ENCODE measurements at regions not wholly inside any gene's neighbourhood (a gene's known extent, or its start where the extent isn't known, plus 50 kb on each side); places are given as distances from the start of the nearest gene placed in this dataset.

GRCh38 chr2:7653617-7654016, 736.4 kb downstream of the RNF144A start:
- Histone ChIP-seq H3K79me2 (ENCODE audit: insufficient read depth, low read length) (no peaks in the 10 kb centered on the region), H3K56ac (ENCODE audit: insufficient read length, low read depth, low read length) (no peak overlapping the region), H3K4ac (ENCODE audit: low read depth, low read length) (no peak overlapping the region), H3K79me1 (ENCODE audit: insufficient read depth, low read depth, low read length, poor library complexity, severe bottlenecking) (no peaks in the 10 kb centered on the region), H4K5ac (ENCODE audit: insufficient read length, low read depth, low read length) (no peak overlapping the region), H4K91ac (ENCODE audit: insufficient read length, low read depth, low read length) (no peak overlapping the region), H3K9me3 (ENCODE audit: control insufficient read depth, low read depth, low read length) (no peaks in the 10 kb centered on the region), H2BK5ac (ENCODE audit: insufficient read length, low read length) (no peak overlapping the region), H2AFZ (ENCODE audit: low read length) (no peak overlapping the region), H3K23me2 (ENCODE audit: insufficient read length, low read depth, low read length, poor library complexity, severe bottlenecking) (no peaks in the 10 kb centered on the region), H4K20me1 (ENCODE audit: control insufficient read depth, insufficient read depth, insufficient read length) (no peaks in the 10 kb centered on the region), H2AK5ac (ENCODE audit: insufficient read length, low read length) (no peak overlapping the region), H3K27me3 (ENCODE audit: insufficient read depth, low read length) (no peaks in the 10 kb centered on the region), H2BK20ac (ENCODE audit: low read depth, low read length, poor library complexity, severe bottlenecking) (no peak overlapping the region), H2BK120ac (ENCODE audit: low read depth, low read length, poor library complexity, severe bottlenecking) (no peak overlapping the region), H3K14ac (ENCODE audit: insufficient read depth, low read length) (no peak overlapping the region), H3K27ac (ENCODE audit: insufficient read length, low read depth, low read length) (no peak overlapping the region), H2BK12ac (ENCODE audit: insufficient read length, low read depth, low read length) (no peak overlapping the region), H2BK15ac (ENCODE audit: low read depth, low read length) (no peak overlapping the region), H3K18ac (ENCODE audit: insufficient read length, low read depth, low read length) (no peak overlapping the region), H3K9ac (ENCODE audit: extremely low read depth, insufficient read length, low read length) (no peak overlapping the region), H3K4me1 (ENCODE audit: insufficient read depth, low read length) (no peaks in the 10 kb centered on the region), H3K23ac (ENCODE audit: insufficient read length, low read depth, low read length) (no peak overlapping the region), H4K8ac (replicated peaks; ENCODE audit: insufficient read length, low read depth, low read length) (no peak overlapping the region), H3T11ph (ENCODE audit: low read length) (no peak overlapping the region), H3K4me2 (ENCODE audit: insufficient read depth, insufficient read length, low read length) (no peak overlapping the region)
- peaks cover 30 to 33% of the 10 kb centered on the region in 2 experiments for H3K9me3 Mint-ChIP-seq
- no peak overlapping the region for H3K4me3 Mint-ChIP-seq
- DNase-seq = no peak
- no peak overlapping the region for H3K27ac Mint-ChIP-seq
- TF ChIP-seq, protein P1, sequence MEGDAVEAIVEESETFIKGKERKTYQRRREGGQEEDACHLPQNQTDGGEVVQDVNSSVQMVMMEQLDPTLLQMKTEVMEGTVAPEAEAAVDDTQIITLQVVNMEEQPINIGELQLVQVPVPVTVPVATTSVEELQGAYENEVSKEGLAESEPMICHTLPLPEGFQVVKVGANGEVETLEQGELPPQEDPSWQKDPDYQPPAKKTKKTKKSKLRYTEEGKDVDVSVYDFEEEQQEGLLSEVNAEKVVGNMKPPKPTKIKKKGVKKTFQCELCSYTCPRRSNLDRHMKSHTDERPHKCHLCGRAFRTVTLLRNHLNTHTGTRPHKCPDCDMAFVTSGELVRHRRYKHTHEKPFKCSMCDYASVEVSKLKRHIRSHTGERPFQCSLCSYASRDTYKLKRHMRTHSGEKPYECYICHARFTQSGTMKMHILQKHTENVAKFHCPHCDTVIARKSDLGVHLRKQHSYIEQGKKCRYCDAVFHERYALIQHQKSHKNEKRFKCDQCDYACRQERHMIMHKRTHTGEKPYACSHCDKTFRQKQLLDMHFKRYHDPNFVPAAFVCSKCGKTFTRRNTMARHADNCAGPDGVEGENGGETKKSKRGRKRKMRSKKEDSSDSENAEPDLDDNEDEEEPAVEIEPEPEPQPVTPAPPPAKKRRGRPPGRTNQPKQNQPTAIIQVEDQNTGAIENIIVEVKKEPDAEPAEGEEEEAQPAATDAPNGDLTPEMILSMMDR (conservative IDR thresholded peaks at IDR 0.05) = no peak
- H3K36me3 Mint-ChIP-seq (ENCODE audit: insufficient read depth in 1 of 3, low read depth in 3 of 3) = peaks cover 12 to 29% (median 20%) of the 10 kb centered on the region in 3 experiments
- H3K4me1 Mint-ChIP-seq = peaks cover 12 to 13% of the 10 kb centered on the region in 2 experiments
- H3K27me3 Mint-ChIP-seq (ENCODE audit: low read depth) = no peaks in the 10 kb centered on the region; the same call in 1 of the 2 replicates
- WGBS (ENCODE audit: extremely low coverage, insufficient read length, low lambda C conversion rate) = no CpG with 5 or more reads among the region's 2 CpGs

All from H9 (cell line).